NCI-H2081 (cell line): ENCODE measurements at regions not wholly inside any gene's neighbourhood (a gene's known extent, or its start where the extent isn't known, plus 50 kb on each side); places are given as distances from the start of the nearest gene placed in this dataset.

Experiments
- DNase-seq, 2 experiments: peaks; one replicate each; lab custom pipeline; 2025; lab: John Stamatoyannopoulos, UW

DNA sequence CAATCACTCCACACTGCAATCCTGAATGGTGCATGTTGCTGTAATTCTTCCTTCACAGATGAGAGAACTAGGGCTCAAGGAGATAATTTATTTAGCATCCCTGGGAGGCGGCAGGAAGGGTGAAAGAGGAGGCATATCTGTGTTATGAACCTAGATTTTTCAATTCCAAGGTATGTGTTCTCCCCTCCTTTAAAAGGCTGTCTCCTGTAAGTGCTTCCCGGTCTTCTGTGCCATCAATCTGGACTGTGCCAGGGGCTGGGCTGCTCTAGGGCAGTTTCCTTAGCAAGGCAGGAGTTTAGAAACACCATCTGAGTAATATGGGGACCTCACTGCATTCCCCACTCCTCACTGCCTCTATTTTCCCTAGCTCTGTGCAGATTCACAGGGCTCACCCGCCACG is 185.0 kb downstream of the RFC3 start:
- DNase-seq = no peak

DNA sequence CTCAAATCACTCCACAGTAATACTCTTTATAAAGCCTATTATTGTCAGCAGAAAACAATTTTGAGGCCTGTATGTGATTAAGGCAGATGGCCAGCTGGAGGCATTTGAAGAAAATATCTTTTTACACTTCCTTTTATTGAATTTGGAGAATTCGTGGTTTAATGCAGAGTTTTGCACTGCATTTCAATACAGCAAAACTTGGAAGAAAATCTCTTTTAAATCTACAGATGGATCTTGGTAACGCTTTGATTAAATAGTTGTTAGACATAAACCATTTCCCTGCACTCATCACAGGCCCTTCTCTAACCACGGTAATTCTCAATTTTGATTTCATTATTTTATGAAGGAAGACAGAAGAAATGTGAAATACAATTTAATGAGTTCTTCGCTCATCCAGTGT is 185.7 kb downstream of the RFC3 start:
- DNase-seq = no peak

DNA sequence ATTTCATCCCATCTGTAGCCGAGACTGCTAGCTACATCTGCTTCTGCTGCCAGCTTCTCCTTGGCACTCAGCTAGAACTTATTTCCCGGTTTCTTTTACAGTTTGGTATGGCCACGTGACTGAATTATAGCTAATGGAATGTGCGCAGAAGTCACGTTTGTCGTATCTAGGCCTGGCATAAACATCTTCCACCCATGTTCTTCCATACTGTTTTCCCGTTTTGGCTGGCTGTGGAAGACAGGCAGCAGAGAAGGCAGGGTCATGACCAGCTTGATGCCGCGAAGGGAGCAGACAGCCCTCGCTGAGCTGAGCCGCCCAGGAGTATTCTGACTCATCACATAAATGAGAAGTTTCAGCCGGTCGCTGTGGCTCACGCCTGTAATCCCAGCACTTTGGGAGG is 186.7 kb downstream of the RFC3 start:
- no peak for DNase-seq

DNA sequence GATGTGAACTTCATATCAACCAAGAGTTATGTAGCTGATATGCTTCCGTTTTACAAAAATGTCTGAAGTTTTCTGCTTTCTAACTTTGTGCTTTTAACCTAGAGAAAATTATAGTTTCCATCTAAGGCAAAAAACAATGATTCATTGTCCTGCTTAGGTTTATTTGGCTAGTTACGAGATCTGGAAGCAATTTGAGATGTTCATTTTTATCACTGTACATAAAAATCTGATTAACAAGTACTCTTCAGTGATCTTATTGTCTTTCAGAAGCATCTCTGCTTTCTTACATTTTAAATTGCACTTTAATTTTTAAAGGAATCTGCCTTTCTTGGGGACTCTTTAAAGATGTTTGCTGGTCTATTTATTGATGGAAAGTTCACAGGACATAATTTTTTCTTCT is 188.1 kb downstream of the RFC3 start:
- DNase-seq = no peak

DNA sequence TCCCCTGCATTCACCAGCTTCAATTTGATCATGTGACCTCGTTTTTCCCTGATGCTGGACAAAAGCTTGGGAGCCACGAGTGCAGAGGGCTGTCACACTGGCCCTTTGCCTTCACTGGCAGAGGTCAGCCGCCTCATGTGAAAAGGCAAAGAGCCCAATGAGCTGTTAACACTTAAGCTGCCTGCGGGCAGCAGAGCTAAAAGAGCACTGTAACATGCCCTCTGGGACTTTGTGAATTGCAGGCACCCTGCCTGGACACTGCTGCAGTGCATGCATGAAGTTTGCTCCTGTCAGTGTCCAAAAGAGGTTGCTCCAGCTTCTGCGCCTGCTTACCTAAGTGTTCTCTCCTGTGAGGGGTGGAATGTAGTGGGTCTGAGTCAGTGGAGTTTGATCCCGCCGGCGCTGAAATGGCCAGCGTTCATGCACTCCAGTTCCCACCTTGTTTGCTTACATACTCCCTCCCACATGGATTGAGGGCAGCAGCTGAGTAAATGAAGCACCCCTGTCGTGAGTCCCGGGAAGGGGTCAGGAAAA is 193.7 kb downstream of the RFC3 start:
- DNase-seq = peak; percentile 36 to 77

DNA sequence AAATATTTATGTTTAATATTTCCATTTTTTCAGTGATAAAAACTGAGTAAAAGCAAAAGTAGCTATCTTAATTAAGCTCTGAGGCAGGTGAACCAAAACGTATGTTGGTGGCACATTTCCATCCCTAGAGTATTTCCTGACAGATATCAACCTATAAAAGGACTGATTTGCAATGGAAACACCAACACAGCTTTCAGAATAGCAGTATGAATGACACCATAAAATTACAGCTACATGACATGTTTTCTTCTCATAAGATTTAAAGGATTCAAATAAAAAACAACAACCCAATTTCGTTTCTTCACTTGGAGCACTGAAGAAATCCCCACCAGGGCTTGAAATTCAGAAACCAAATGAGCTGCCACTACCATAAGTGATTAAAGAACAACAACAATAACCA is 194.4 kb downstream of the RFC3 start:
- no peak for DNase-seq

DNA sequence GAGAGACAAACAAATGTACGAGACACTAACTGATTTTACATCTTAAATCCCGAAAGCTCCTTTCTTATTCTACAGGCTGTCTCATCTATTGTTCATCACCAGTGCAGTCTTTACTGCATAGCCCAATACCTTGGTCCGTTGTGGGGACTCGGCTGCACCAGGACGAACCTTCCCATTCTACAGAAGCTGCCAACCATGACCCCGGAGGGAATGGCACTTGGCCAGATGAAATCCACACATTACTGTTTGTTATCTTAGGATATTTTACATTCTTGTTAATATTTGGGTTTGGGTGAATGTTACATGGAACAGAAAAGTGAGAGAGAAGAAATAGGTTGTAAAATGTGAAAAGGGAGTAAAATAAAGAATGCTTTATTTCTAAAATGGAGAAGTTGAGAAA is 195.1 kb downstream of the RFC3 start:
- no peak for DNase-seq

DNA sequence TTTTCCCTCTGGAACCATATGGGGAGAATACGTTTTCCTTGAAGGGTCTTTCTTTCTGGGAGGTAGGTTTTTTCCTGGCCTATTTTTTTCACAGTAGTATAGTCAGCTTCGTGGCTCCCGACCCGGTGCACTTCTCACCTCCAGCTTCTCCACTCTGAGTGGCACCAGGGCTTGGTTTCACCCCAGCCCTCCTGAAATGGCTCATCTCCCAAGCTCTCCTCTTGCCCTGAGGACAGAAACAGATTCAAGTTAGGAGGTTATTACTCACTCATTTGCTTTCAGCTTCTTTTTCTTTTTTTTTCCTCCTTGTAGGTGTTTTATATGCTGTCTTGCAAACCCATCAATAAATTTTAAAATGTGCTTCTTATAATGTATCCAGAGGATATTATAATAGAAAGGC is 199.3 kb downstream of the RFC3 start:
- no peak for DNase-seq

DNA sequence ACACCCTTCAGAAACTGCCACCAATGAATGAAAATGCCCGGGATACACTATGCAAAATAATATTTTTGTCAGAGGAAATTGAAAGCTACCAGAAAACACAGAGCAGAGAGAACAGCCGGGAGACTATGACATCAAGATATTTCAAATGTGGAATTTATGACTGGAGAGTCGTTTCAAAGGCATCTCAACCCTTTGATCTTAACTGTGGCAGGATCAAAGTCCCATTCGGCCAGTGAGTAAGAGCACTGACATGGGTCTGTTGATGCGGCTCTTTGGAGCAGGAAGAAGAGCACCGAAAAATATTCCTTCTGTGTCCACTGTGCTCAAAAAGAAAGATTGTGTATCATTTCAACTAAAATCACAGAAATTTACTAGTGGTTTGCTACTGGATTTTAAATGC is 201.9 kb downstream of the RFC3 start:
- no peak for DNase-seq

DNA sequence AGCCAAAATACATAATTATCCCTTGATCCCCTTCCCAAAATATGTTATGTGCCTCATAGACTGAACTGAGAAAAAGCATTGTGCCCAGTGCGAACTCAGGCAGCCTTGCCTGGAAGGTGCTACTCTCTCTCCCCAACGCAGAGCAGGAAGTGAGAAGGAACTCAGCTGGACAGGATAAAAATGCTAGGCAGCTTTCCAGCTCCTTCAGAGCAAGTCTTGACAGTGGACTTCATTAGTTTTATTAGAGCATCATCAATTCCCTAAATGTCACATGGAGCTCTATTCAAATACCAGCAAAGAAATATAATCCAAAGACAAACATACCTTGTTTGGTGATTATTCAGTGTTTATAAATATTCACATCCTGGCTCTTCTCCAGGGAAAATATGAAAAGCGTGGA is 202.4 kb downstream of the RFC3 start:
- no peak for DNase-seq

DNA sequence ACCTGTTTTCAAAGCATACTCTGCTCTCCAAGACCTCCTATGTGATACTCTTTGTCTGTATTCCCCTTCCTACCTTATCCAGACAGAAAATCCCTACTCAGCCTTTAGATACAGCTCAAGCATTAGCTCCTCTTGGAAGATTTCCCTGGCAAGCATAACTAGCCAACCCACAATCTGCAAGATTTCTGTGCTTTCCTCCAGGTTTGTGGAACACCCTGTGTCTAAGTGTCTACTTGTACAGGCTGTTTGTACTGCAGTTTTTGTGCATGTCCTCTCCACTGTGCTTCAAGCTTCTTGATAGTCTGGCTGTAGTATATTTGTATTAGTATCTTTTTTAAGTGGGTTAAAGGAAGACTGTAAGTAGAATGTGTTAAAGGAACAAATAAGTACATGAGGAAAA is 203.7 kb downstream of the RFC3 start:
- no peak for DNase-seq

DNA sequence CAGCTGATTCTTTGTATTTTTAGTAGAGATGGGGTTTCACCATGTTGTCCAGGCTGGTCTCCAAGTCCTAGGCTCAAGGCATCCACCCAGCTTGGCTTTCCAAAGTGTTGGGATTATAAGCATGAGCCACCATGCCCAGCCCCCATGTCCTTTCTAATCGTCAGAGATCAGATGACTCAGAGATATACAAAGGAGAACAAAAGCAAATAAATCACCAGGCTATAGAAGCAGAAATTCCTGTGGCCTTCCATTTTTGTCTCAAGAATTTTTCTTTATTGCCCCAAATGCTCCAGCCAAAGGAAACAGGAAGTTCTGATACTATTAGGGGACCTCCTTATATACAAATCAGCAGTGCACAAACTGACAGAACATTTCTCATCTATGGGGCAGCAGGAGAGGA is 207.8 kb downstream of the RFC3 start:
- no peak for DNase-seq

DNA sequence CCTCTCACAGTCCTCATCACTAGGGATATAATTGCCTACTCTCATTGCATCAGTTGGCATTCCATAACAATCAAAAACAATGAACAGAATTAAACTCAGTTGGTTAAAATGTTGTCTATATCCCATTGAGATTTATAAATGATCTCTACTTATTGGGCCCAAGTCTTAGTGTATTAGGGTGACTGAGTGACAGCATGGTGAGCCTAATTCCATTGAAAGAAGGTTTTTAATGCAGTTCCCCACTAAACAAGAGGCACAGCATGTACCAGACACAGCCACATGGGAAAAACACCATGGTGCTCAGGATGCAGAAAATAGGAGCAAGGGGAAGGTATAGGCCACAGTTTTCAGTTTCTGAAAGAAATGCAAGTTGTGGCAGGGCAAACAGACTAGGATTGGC is 208.4 kb downstream of the RFC3 start:
- no peak for DNase-seq

DNA sequence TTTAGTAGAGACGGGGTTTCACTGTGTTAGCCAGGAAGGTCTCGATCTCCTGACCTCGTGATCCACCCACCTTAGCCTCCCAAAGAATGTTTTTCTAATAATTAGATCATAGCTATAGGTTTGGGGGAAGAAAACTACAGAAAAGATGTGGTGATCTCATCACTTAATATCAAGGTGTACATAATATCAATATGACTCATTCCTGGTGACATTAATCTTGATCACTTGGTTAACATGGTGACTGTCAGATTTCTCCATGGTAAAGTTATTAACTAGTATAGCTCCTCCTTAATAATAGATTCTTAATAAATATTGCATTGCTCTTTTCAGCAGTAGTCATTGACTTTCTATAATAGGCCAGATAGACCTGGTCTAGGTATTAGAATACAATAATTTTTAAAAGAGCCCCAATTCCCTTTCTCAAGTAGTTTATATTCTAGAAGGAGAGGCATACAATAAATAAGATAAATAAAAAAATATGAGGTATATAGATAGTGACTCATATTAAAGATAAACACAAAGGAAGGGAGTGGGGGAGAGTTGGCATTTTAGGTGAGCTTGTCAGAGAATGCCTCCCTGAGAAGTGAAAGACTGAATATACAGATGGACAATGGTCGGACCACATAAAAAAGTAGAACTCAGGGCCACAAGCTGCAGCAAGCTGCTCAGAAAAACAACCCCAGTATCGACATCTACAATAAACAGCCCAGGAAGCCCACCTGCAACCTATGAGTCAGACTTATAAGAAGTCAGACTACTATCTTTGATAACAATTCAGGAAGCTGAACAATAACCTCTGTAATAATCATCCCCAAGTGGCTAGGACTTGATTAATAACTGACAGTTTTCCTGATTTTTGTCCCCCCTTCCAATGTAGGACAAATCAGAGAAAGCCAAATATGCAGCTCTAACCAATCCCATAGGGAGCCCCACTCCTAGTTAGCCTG is 210.8 kb downstream of the RFC3 start:
- DNase-seq = no peak

DNA sequence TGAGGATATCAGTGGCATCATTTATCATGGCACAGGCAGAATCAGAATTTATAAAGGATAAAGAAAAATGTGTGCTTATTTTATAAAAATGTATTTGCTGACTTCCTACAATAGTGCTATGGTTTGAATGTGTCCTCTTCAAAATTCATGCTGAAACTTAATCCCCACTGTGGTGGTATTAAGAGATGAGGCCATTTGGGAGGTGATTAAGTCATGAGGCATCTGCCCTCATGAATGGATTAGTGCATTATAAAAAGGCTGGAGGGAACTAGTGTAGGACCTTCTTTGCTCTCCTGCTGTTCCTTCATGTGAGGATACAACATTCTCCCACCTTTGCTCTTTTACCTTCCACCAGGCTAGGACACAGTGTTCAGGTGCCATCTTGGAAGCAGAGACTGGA is 212.8 kb downstream of the RFC3 start:
- DNase-seq = no peak

DNA sequence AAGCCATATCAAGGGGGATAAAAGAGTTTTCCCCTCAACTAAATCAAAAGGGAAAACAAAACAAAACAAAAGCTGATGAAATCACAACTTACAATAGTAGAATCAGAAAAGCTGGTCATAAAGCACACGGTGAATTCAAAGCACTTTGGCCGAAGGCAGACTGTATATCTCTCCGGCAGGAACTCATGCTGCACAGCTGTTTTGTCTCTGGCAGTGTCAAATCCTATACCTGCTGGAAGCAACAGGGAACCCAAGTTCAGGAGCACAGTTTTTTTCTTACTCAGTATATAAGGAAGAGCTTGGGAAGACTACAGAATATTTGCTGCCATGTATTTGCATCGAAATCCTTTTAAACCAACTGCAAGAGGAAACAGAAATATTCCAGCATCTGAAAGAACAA is 213.7 kb downstream of the RFC3 start:
- no peak for DNase-seq

DNA sequence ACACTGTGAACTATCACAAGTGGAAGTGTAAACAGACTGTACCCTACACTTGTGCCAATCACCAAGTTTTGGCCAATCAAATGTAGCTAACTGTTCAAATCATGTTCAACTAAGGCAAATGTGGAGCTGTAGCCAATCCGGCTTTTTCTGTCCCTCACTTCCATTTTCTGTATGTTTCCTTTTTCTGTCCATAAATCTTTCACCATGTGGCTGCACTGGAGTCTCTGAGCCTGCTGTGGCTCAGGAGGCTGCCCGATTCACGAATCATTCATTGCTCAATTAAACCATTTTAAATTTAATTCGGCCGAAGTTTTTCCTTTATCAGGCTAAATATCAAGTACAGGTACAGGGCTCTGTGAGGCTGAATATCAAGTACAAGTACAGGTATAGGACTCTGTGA is 216.5 kb downstream of the RFC3 start:
- DNase-seq = no peak

DNA sequence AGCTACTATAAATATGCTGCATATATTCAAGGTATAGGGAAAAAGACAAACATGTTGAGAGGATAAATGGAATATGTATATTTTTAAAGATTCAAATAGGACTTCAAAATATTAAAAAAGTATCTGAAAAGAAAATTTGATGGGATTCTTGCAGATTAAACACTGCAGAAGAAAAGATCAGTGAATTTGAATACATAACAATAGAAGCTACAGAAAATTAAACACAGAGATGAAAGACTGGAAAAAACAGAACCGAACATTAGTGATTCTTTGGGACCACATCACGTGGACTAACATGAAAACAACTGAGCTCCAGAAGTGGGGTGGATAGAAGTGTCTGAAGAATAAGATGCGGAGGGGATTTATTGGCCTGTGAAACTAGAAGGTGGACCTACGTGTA is 217.2 kb downstream of the RFC3 start:
- no peak for DNase-seq

DNA sequence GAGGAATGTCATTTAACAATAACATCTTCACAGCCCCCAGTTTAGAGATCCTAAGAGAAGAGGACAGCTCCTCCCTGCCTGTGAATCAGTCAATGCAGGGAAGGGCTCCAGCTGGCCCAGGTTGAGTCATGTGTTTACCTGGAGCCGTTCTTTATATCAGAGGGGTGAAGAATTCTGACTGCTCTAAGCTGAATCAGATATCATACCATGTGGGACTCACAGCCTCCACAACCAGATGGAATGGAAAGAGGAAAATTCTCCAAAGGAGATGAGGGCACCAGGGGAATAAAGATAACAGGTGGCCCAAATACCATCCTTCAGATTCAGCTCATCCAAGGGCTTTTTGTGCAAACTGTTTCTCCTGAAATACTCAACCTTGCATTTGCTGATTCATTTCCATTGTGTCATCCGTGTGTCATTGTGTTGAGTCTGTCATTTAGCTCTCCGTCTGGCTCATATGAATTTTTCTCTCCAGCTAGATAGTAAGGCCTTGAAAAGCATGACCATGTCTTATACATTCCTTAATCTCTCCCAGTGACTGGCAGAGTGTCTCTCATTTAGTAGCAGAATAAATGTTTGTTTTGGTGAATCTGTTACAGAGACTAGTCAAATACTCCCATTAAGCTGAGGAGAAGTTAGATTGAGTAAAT is 217.9 kb downstream of the RFC3 start:
- DNase-seq = no peak

DNA sequence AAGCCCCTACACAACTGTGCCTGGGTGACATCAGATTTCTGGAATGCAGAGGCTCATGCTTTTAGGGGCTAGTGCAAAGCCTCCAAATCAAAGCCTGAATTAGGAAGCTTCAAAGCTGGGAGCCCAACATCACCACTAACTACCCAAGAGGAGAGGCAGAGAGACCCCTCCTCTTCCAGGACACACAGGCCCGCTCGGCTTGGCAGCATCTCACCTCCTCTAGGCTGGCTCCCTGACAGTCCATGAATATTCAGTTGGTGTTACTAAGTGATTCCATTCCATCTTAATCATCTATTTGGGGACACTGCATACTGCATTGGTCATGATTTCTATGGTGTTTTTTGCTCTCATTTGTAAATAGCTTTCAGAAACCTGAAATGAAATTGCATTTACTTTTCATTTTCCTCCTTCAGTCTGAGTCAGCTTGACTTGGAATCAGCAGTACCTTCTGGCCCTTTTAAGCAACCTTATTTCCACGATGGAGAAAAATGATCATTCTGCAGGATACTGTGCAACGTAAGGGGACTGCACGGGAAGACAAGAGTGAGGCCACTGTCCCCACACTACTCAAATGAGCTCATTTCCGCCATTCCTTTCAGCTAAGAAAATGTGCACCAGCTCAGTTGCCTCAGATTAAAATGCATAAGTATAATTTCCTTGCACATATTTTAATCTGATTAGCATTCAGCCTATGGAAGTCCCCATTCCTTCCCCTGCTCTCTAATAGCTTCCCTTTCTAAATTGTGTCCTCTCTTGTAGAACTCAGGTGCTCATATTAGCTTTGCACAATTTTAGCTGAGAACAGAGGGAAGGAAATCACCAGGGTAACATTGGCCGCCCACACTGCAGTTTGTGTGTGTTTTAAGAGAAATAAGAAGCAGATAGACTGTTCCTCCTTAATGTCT is 219.9 kb downstream of the RFC3 start:
- no peak for DNase-seq

DNA sequence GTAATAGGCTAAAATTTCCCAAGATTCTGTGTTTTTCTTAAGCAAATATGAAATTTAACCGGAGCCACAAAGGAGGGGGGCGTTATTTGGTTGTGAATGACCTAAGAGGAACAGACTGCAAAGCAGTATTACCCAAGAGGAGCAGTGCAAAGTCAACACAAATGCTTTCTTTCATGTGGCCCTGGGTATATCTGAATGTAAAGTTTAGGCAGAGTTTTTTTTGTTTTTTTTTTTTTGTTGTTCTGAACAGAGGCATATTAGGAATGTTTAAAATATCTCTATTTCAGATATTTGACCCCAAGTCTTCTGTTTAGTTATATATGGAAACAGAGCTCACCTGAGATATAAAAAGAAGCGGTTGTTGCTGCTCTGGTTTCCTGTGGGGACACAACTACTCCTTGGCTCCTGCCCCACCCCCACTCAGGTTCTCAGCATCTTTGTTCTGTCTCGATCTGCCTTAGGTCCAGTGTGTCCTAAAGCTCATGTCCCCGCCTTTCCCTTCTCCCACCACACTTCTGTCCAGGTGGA is 220.7 kb downstream of the RFC3 start:
- DNase-seq = no peak

DNA sequence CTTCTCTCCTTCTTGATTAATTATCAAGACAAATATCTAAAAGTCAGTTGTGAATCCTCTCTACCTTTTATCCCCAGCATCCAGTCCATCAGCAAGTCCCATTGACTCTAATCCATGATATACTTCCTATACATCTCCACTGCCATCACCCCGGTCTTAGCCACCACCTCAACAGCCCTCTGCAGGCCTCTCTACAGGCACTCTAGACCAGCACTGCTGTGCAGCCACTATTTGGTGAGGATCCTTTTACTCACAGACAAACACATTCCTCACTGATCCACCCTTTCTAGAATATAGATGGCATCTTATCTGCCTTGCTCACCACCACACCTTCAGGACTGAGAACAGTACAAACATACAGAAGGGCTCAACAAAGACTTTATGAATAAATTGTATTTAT is 221.7 kb downstream of the RFC3 start:
- no peak for DNase-seq
